IPS DF 6.9 (cell line): ENCODE measurements at regions not wholly inside any gene's neighbourhood (a gene's known extent, or its start where the extent isn't known, plus 50 kb on each side); places are given as distances from the start of the nearest gene placed in this dataset.
"Not testable (repeated sequence)": the region's sequence is repeated elsewhere in the genome, so short reads cannot be mapped to it uniquely, and the experiment has no call there.

Experiments used
- DNase-seq: peaks from one replicate; pipeline ENCODE4 v3.0.0-alpha.2; 2013; ENCODE audit warnings: low read depth, low spot score
- H3K27ac ChIP-seq: one replicate; pipeline ENCODE4 v1.5.1; 2013; ENCODE audit warnings: low read length, control low read depth
- H3K27me3 ChIP-seq: 2 replicates; pipeline ENCODE4 v1.6.1; 2013; ENCODE audit warnings: mild to moderate bottlenecking, low read length; ENCODE audit not compliant: control insufficient read depth, insufficient read depth
- H3K36me3 ChIP-seq: 2 replicates; pipeline ENCODE4 v1.6.1; 2013; ENCODE audit warnings: low read length; ENCODE audit not compliant: control insufficient read depth, insufficient read depth
- H3K4me1 ChIP-seq: 2 replicates; pipeline ENCODE4 v1.6.1; 2013; ENCODE audit warnings: low read length; ENCODE audit not compliant: control insufficient read depth, insufficient read depth
- H3K4me3 ChIP-seq: 2 replicates; pipeline ENCODE4 v1.5.1; 2013; ENCODE audit warnings: mild to moderate bottlenecking, low read length
- H3K9me3 ChIP-seq: 2 replicates; pipeline ENCODE4 v1.6.1; 2013; ENCODE audit warnings: low read length, inconsistent platforms; ENCODE audit not compliant: control insufficient read depth, insufficient read depth
- WGBS: extraction: QIAGEN DNeasy Blood & Tissue Kit; methylation state at CpG from one replicate; pipeline ENCODE4 v1.1.7; 2013; ENCODE audit warnings: mixed read lengths, missing lambda C conversion rate; ENCODE audit not compliant: insufficient read length, insufficient coverage; 5-methylcytosine and 5-hydroxymethylcytosine counted together

- Histone ChIP-seq H3K27me3 (no peaks in the 10 kb centered on the region), H3K4me3 (no peak overlapping the region), H3K4me1 (no peaks in the 10 kb centered on the region), H3K27ac (no peak overlapping the region), H3K9me3 (no peaks in the 10 kb centered on the region), H3K36me3 (no peaks in the 10 kb centered on the region)
- no CpG with 5 or more reads among the region's 11 CpGs for WGBS
- no peak for DNase-seq
These were observed 74.6 kb upstream of the LYZL2 start for GRCh38 chr10:30704026-30704600.

GRCh38 chr10:30703446-30703845 is 73.9 kb upstream of the LYZL2 start:
- H3K27me3 ChIP-seq, H3K4me1 ChIP-seq, DNase-seq, H3K27ac ChIP-seq, H3K9me3 ChIP-seq, H3K4me3 ChIP-seq, H3K36me3 ChIP-seq: not testable (repeated sequence)
- no CpG with 5 or more reads among the region's 7 CpGs for WGBS

DNA sequence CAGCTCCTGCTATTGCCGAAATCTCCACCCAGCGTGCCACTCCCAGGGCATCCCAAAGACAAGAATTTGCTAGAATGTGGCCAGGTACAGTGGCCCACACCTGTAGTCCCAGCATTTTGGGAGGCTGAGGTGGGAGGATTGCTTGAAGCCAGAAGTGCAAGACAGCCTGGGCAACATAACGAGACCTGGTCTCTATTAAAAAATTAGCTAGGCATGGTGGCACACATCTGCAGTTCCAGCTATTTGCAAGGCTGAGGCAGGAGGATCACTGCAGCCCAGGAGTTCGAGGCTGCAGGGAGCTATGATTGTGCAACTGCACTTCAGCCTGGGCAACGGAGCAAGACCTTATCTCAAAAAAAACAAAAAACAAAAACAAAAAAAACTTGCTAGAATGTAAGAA is 73.3 kb upstream of the LYZL2 start:
- no peak overlapping the region for H3K4me3 ChIP-seq
- no peaks in the 10 kb centered on the region for H3K4me1 ChIP-seq
- no peaks in the 10 kb centered on the region for H3K27me3 ChIP-seq
- WGBS = no CpG with 5 or more reads among the region's 5 CpGs
- no peaks in the 10 kb centered on the region for H3K36me3 ChIP-seq
- no peaks in the 10 kb centered on the region for H3K9me3 ChIP-seq
- no peak for DNase-seq
- no peak overlapping the region for H3K27ac ChIP-seq

- Histone ChIP-seq H3K27me3 (no peaks in the 10 kb centered on the region), H3K4me1 (no peaks in the 10 kb centered on the region), H3K27ac (no peak overlapping the region), H3K4me3 (no peak overlapping the region), H3K36me3 (no peaks in the 10 kb centered on the region), H3K9me3 (no peaks in the 10 kb centered on the region)
- no peak for DNase-seq
- WGBS = no CpG with 5 or more reads among the region's 13 CpGs
These were observed 72.1 kb upstream of the LYZL2 start for GRCh38 chr10:30701451-30702173.

DNA sequence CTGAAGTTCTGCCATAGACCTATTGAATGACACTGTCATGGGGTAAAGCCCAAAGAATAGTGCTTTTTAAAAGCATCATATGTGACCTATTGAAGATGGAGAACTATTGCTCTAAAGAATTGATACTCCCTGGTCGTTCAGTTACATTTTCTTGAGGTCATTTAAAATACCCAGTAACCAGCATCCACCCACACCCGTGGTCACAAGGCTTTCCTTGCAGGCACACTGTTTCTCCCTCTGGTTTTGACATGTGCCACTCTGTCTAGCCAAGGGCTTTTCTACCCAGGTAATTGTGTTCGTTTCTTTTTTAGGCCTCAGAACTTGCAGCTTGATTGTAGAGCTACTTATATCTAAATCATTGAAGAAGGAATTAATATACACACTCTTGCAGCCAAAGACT is 68.3 kb upstream of the LYZL2 start:
- WGBS = no CpG with 5 or more reads among the region's 3 CpGs
- Histone ChIP-seq H3K4me3 (no peak overlapping the region), H3K27ac (no peak overlapping the region)

DNA sequence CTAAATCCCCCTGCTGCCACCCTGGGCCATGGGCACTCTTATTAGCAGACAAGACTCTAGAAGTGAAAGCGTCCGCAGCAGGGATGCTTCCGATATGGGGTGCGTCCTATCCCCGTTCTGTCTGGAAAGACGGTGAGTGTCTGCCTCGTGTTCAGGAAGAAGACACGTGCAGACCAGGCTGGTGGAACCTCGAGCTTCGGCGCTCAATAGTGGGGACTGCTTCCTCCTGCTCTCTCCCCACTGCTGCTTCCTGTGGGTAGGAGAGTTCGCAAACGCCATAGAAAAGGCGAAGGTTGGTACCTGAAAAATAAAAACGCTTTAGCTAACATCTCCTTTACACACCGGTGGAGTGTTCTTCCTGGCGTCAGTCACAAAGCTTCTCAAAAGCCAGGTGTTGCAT is 67.7 kb upstream of the LYZL2 start:
- not testable (repeated sequence) for H3K27me3 ChIP-seq, H3K36me3 ChIP-seq, DNase-seq, H3K27ac ChIP-seq, H3K4me1 ChIP-seq, H3K9me3 ChIP-seq, H3K4me3 ChIP-seq
- WGBS = no CpG with 5 or more reads among the region's 17 CpGs

More for the DNA sequence above, 68.3 kb upstream of the LYZL2 start:
- H3K27me3 ChIP-seq = no peaks in the 10 kb centered on the region
- no peaks in the 10 kb centered on the region for H3K4me1 ChIP-seq
- DNase-seq = no peak
- H3K9me3 ChIP-seq = no peaks in the 10 kb centered on the region
- H3K36me3 ChIP-seq = no peaks in the 10 kb centered on the region

GRCh38 chr10:30696416-30697185 is 67.0 kb upstream of the LYZL2 start:
- WGBS = no CpG with 5 or more reads among the region's 10 CpGs
- not testable (repeated sequence) for DNase-seq, H3K4me1 ChIP-seq, H3K27me3 ChIP-seq, H3K27ac ChIP-seq, H3K9me3 ChIP-seq, H3K4me3 ChIP-seq, H3K36me3 ChIP-seq

- not testable (repeated sequence) for H3K4me1 ChIP-seq, H3K36me3 ChIP-seq, H3K9me3 ChIP-seq, DNase-seq, H3K27ac ChIP-seq, H3K27me3 ChIP-seq, H3K4me3 ChIP-seq
- WGBS = no CpG with 5 or more reads among the region's 18 CpGs
These were observed 66.1 kb upstream of the LYZL2 start for GRCh38 chr10:30695481-30696236.

- Histone ChIP-seq H3K4me1 (no peaks in the 10 kb centered on the region), H3K27ac (no peak overlapping the region), H3K27me3 (no peaks in the 10 kb centered on the region), H3K36me3 (no peaks in the 10 kb centered on the region), H3K9me3 (no peaks in the 10 kb centered on the region), H3K4me3 (no peak overlapping the region)
- no peak for DNase-seq
- WGBS = no CpG with 5 or more reads among the region's 6 CpGs
These were observed 65.1 kb upstream of the LYZL2 start for GRCh38 chr10:30694518-30695228.

- no peaks in the 10 kb centered on the region for H3K9me3 ChIP-seq
- no CpG with 5 or more reads among the region's 13 CpGs for WGBS
- H3K36me3 ChIP-seq = no peaks in the 10 kb centered on the region
- no peak for DNase-seq
- no peaks in the 10 kb centered on the region for H3K27me3 ChIP-seq
- H3K4me1 ChIP-seq = peaks cover 1% of the 10 kb centered on the region; the same call in 1 of the 2 replicates
- H3K4me3 ChIP-seq = no peak overlapping the region
- H3K27ac ChIP-seq = no peak overlapping the region
These were observed 62.1 kb upstream of the LYZL2 start for GRCh38 chr10:30691639-30692015.
